Heart right ventricle (tissue), 16 donors: ENCODE measurements at regions not wholly inside any gene's neighbourhood (a gene's known extent, or its start where the extent isn't known, plus 50 kb on each side); places are given as distances from the start of the nearest gene placed in this dataset.
A peak's percentile ranks its signal among the peaks of the same experiment; 100 is the strongest.

Experiments used
- ATAC-seq, 8 donors: fragments of 200-7000 bp; cut with Tn5 transposase; one replicate each; pipeline ENCODE4 v1.9.1; 2020; ENCODE audit warnings: mild to moderate bottlenecking in 8 of 8, moderate library complexity in 8 of 8, moderate number of reproducible peaks in 1 of 8
- DNase-seq, 2 donors: peaks; one replicate each; pipeline ENCODE4 v3.0.0-alpha.2; 2020
- H3K27ac ChIP-seq, 10 donors: fragments of 200-600 bp; sonication (generic) in 2 of 10; one replicate each; pipeline versions ENCODE4 v1.5.0 to v1.8.0; 2020 to 2022; ENCODE audit warnings: mild to moderate bottlenecking in 3 of 10
- H3K27me3 ChIP-seq, 7 donors: fragments of 200-600 bp; one replicate each; pipeline ENCODE4 v1.8.0; 2021 to 2022; ENCODE audit warnings: mild to moderate bottlenecking in 2 of 7
- H3K36me3 ChIP-seq, 9 donors: fragments of 200-600 bp; sonication (generic) in 1 of 9; one replicate each; pipeline versions ENCODE4 v1.5.0 to v1.8.0; 2020 to 2022; ENCODE audit warnings: mild to moderate bottlenecking in 2 of 9
- H3K4me1 ChIP-seq, 9 donors: fragments of 200-600 bp; sonication (generic) in 1 of 9; one replicate each; pipeline versions ENCODE4 v1.5.0 to v1.8.0; 2020 to 2022; ENCODE audit warnings: mild to moderate bottlenecking in 4 of 9
- H3K4me3 ChIP-seq, 10 donors: fragments of 200-600 bp; sonication (generic) in 2 of 10; one replicate each; pipeline versions ENCODE4 v1.5.0 to v1.8.0; 2020 to 2022; ENCODE audit warnings: mild to moderate bottlenecking in 7 of 10, moderate library complexity in 2 of 10
- H3K9me3 ChIP-seq, 11 donors: fragments of 200-600 bp in 10 of 11; sonication (generic) in 2 of 11; one replicate each; pipeline versions ENCODE4 v1.5.0 to v1.8.0; 2013 to 2022; ENCODE audit warnings: mild to moderate bottlenecking in 2 of 11, control low read depth in 1 of 11, moderate library complexity in 1 of 11
- CTCF ChIP-seq, 9 donors: fragments of 200-600 bp; sonication (generic) in 2 of 9; IDR thresholded peaks; one replicate each; pipeline versions ENCODE4 v1.5.0 to v1.8.0; 2021 to 2022; ENCODE audit warnings: antibody characterized with exemption in 9 of 9, mild to moderate bottlenecking in 5 of 9, moderate library complexity in 1 of 9
- WGBS, 2 donors: extraction: QIAGEN DNeasy Blood & Tissue Kit; methylation state at CpG; one replicate each; pipeline ENCODE4 v1.1.7; 2013; ENCODE audit warnings: inconsistent platforms in 1 of 2; 5-methylcytosine and 5-hydroxymethylcytosine counted together
- intact Hi-C, 10 donors: fragments of 100-400 bp; cut with DNase I; formaldehyde crosslinking; loops; one replicate each; pipeline versions ENCODE4 v1.11.1 to v1.14.2; 2022
- donor health status: Arrhythmogenic right ventricular cardiomyopathy.
- donor health status: ischemic (EF 13 %, LVEDD 7.1; RV severe dilation, severe dysfunction).
- donor health status: healthy with polysubstance abuse.
- donor health status: DM: no; HTN: yes; CAD: no.
- donor health status: DM: no; HTN: no; CAD: no.
- donor health status: ischemic (EF 25% LVEDD 6.9; RV normal size, moderate dysfunction).
- donor health status: ischemic (EF 25% LVEDD 5.7; RV mildly dilated, moderate dysfunction).
- donor health status: healthy.
- donor health status: DM: yes; HTN: yes; CAD: no.
- donor health status: Ischemic cardiomyopathy.
- donor health status: ischemic (EF 35%, LVEDD 5.7; RV mildly dilated, moderate dysfunction).
- donor health status: nonischemic (EF 11% LVEDD 7.7; RV severe dilation, severe dysfunction).
- donor health status: DM: yes; HTN: yes; CAD: no.
- donor health status: PGD.
- donor health status: ischemic (EF 29% LVEDD 5.4; RV normal size, mild dysfunction).
- donor health status: nonischemic (EF 23%, LVEDD 6.1; RV moderate dilation, normal function).

DNA sequence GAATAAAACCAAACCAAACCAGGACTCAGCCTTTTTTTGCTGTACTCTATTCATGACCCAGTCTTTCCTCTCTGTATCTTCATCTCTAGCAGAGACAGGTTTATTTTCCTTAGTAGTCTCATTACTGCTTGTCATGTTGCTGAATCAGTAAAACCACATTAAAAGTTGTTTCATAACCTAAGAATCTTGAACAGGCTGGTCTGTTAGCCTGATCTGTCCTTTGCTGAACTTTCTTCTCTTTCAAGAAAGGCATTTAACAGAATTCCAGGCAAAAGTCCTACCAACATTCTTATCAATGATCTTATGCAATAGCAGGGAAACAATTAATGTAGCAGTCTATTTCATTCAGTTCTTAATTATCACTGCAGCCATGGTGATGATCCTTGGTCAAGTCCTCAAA lies 197.7 kb downstream of the CASP12 start:
- no peak for TF ChIP-seq CTCF (IDR thresholded peaks at IDR 0.05)
- Histone ChIP-seq H3K27me3 (no peaks in the 10 kb centered on the region), H3K4me3 (no peak overlapping the region), H3K9me3 (no peaks in the 10 kb centered on the region), H3K4me1 (peaks cover 0 to 27% (median 0%) of the 10 kb centered on the region in 9 donors), H3K27ac (no peak overlapping the region), H3K36me3 (no peaks in the 10 kb centered on the region)
- intact Hi-C loops, result no loop called here
- no peak for DNase-seq
- peak in 3 of 8 donors; percentile 48 to 69 (median 51) for ATAC-seq

DNA sequence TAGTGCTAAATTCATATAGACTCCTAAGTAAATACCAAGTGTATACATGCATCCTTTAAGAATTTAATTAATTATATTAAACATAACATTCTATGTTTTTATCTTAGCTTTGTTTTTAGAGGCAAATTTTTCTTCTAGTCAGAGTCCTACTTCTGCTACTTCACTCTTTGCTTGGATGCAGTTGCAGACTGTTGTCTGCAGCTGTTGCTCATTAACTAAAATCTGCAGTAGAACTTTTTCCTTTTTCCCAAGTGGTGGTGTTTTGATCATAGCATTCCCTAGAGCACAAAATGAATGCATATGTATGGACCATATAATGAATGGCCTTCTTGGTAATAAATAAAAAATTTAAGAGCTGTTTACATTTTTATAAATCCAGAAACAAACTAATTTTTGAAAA lies 198.3 kb downstream of the CASP12 start:
- Histone ChIP-seq H3K9me3 (no peaks in the 10 kb centered on the region), H3K36me3 (no peaks in the 10 kb centered on the region), H3K27me3 (no peaks in the 10 kb centered on the region), H3K4me3 (no peak overlapping the region), H3K4me1 (peaks cover 0 to 21% (median 0%) of the 10 kb centered on the region in 9 donors), H3K27ac (no peak overlapping the region)
- intact Hi-C loops, result no loop called here
- DNase-seq (no peak), ATAC-seq (no peak)
- TF ChIP-seq CTCF (IDR thresholded peaks at IDR 0.05), result no peak

DNA sequence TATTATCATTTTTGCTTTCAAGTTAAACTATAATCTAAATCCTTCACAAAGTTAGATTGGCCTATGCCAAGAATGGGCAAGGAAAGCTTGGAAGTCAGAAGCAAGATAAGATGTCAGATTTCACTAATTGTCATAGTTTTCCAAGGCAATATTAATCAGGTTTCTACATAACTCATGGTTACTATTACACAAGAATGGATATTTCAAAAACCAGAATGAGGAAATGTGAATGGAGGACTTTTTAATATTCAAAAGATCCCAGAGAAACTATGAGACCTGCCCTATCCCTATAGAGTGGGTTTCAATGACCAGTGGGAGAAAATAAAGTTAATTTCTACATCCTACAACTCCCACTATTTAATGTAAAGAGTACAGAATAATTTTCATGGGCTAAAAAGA lies 203.2 kb downstream of the CASP12 start:
- H3K9me3 ChIP-seq, result no peaks in the 10 kb centered on the region
- H3K4me1 ChIP-seq, result peaks cover 0 to 11% (median 0%) of the 10 kb centered on the region in 9 donors
- intact Hi-C loops, result no loop called here
- H3K4me3 ChIP-seq, result no peak overlapping the region
- TF ChIP-seq CTCF (IDR thresholded peaks at IDR 0.05), result no peak
- H3K36me3 ChIP-seq, result no peaks in the 10 kb centered on the region
- DNase-seq (no peak), ATAC-seq (no peak)
- no peaks in the 10 kb centered on the region for H3K27me3 ChIP-seq
- no peak overlapping the region for H3K27ac ChIP-seq

GRCh38 chr11:104694259-104695064 lies 203.8 kb downstream of the CASP12 start:
- ATAC-seq (no peak), DNase-seq (no peak)
- H3K36me3 ChIP-seq, result no peaks in the 10 kb centered on the region
- peak overlapping the region in 1 of 10 donors; percentile 9 for H3K27ac ChIP-seq
- WGBS, 2 donors, result 66 to 73% methylated on average over 7 of the region's 7 CpGs
- TF ChIP-seq CTCF (IDR thresholded peaks at IDR 0.05), result no peak
- no peaks in the 10 kb centered on the region for H3K9me3 ChIP-seq
- intact Hi-C loops, result no loop called here
- H3K27me3 ChIP-seq, result no peaks in the 10 kb centered on the region
- no peak overlapping the region for H3K4me3 ChIP-seq
- H3K4me1 ChIP-seq, result peaks cover 0 to 13% (median 0%) of the 10 kb centered on the region in 9 donors
